ENCODE measurements at regions not wholly inside any gene's neighbourhood (a gene's known extent, or its start where the extent isn't known, plus 50 kb on each side); places are given as distances from the start of the nearest gene placed in this dataset.

DNA sequence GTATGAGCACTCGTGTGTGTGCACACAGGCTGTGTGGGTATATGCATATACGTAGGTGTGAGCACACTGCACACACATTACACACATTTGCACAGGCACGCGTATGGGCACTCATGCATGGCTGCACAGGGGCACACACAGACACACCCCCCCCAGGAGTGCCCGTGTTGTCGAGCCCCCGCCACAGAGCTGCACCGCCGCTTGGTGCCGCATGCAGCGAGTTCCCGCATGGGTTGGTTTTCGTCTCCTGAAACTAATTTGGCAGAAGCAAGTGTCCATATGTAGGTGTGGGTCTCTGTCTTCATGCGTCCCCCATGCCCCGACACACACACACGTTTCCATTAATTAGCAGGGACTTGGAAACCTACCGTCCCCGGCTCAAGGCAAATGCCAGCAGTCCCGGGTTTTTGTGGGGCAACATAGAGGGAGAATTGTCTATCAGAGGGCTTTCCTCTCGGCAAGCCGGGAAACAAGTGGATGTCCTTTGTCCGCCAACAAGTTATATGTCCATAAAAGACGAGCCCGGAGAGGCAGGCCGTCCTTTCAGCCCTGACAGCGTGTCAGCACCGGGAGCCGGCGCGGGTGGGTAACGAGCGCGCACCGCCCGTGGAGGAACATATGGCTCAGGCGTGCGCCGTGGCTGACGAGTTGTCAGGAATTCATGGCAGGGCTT, 1291.7 kb downstream of the BRD1 start:
- FAIRE-seq (no peak), DNase-seq (ENCODE audit: insufficient read length, low spot score) (no peak)
- no peak for TF ChIP-seq PAX5 (IDR thresholded peaks at IDR 0.05; ENCODE audit: insufficient read depth, low read length, severe bottlenecking)

DNA sequence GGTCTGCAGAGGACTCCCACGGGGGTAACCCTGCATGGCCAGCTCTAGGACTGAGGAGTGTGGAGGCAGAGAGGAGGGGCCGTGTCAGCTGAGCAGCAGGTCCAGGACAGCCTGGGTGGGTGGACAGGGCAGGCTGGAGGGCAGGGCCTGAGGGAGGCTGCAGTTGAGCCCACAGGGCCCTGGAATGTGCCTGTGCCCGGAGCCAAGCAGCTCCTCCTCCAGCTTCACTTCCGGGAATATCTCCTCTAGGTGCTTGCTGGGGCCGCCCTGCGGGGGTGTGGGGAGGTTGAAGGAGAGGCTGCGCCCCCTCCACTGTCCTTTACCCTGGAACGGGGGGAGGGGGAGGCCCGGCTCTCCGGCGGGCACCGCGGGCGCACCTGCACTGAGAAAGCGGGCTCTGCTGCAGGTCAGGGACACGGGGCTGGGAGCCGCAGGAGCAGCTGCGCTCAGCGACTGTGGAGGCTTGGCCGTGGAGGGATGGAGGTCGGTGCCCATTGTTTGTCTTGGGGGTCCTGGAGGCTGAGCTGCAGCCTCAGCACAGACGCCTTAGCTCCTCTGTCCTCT, 1293.2 kb downstream of the BRD1 start:
- TF ChIP-seq TAF1 (IDR thresholded peaks at IDR 0.05; ENCODE audit: low read depth, low read length) (no peak), POU2F2 (IDR thresholded peaks at IDR 0.05; ENCODE audit: low read depth, low read length) (no peak), POLR2A (IDR thresholded peaks at IDR 0.05; ENCODE audit: low read depth, low read length) (no peak)
- DNase-seq (ENCODE audit: insufficient read length, low spot score) (no peak), FAIRE-seq (no peak)

DNA sequence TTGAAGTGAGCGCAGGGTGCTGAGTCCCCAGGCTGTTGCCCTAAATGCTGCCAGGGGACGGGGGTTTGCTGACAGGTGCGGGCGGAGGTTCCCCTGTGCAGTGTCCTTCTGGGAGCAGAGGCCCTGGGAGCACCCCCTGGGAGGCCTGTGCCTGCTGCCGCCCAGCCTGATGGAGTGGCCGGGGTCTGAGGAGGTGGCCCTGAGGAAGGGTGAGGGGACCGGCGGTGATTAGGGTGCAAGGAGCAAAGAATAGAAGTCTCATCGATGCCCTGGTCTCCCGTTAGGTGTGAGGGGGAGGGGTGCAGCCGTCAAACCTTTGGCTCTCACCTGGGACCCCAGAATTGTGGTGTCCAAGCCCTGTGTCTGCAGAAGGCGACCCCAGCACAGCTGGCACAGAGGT, 1294.7 kb downstream of the BRD1 start:
- no peak for TF ChIP-seq POLR2A (IDR thresholded peaks at IDR 0.05; ENCODE audit: low read depth, low read length)
- no peak for TF ChIP-seq POLR2AphosphoS5 (IDR thresholded peaks at IDR 0.05; ENCODE audit: low read depth, low read length)
- no peak for TF ChIP-seq PAX5 (IDR thresholded peaks at IDR 0.05; ENCODE audit: insufficient read depth, low read length, severe bottlenecking)
- TF ChIP-seq POU2F2 (IDR thresholded peaks at IDR 0.05; ENCODE audit: low read depth, low read length), result no peak
- no peak for TF ChIP-seq TAF1 (IDR thresholded peaks at IDR 0.05; ENCODE audit: low read depth, low read length)
- TF ChIP-seq SPI1 (IDR thresholded peaks at IDR 0.05; ENCODE audit: low read depth, low read length), result no peak
- no peak for DNase-seq (ENCODE audit: insufficient read length, low spot score)
- no peak for FAIRE-seq

DNA sequence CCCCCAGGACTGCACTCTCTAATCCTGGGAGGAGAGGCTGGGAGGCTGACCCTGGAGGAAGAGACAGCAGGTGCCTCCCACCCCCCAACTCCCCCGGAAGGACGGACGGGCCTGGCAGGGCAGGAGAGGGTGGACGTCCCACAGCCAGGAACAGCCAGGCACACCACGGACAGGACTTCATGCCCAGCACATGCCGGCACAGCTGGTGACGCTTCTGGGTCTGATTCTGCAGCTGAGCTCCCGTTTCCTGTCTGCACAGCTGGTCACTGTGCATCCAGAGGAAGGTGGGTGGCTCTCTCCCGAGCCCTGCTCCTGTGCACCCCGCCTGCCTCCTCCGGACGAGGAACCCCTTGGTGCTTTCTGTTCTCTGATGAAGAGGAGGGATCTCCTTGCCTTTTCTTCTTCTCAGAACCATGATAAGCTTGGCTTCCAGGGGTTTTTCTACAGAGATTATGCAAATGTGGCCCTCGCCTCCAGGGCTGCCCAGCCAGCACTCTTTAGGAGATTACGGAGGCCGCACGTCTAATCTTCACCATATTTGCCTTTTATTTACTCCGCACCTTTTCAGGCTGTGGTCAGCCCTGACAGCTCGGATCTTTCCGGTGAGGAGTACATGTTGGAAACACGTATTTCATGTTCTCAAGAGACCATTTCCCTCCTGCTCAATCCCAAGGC, 1295.8 kb downstream of the BRD1 start:
- TF ChIP-seq SPI1 (IDR thresholded peaks at IDR 0.05; ENCODE audit: low read depth, low read length), result no peak
- TF ChIP-seq POLR2A (IDR thresholded peaks at IDR 0.05; ENCODE audit: low read depth, low read length), result no peak
- no peak for TF ChIP-seq POU2F2 (IDR thresholded peaks at IDR 0.05; ENCODE audit: low read depth, low read length)
- no peak for TF ChIP-seq PAX5 (IDR thresholded peaks at IDR 0.05; ENCODE audit: insufficient read depth, low read length, severe bottlenecking)
- no peak for TF ChIP-seq POLR2AphosphoS5 (IDR thresholded peaks at IDR 0.05; ENCODE audit: low read depth, low read length)
- no peak for TF ChIP-seq TAF1 (IDR thresholded peaks at IDR 0.05; ENCODE audit: low read depth, low read length)
- DNase-seq (ENCODE audit: insufficient read length, low spot score) (no peak), FAIRE-seq (no peak)

DNA sequence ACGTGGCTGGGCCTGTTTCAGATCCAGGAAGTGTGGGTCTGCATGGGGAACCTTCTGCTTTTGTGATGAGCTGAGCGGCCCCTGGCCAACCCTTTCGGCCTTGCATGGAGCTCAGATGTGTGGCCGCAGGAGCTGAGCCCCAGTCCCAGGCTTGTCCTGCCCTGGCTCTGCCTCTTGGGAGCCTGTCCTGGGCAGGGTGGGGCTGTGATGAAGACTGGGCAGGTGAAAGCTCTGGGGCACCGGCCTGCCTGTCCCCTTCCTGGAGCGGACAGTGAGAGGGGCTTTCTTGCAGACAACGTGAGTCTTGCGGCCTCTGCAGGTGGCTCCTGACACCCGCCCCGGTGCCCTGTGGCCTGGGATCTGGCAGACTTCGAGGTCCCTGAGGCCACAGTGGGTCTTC, 1296.6 kb downstream of the BRD1 start:
- DNase-seq (ENCODE audit: insufficient read length, low spot score) (no peak), FAIRE-seq (no peak)
- TF ChIP-seq POLR2AphosphoS5 (IDR thresholded peaks at IDR 0.05; ENCODE audit: low read depth, low read length) (no peak), TAF1 (IDR thresholded peaks at IDR 0.05; ENCODE audit: low read depth, low read length) (no peak), SPI1 (IDR thresholded peaks at IDR 0.05; ENCODE audit: low read depth, low read length) (no peak)

DNA sequence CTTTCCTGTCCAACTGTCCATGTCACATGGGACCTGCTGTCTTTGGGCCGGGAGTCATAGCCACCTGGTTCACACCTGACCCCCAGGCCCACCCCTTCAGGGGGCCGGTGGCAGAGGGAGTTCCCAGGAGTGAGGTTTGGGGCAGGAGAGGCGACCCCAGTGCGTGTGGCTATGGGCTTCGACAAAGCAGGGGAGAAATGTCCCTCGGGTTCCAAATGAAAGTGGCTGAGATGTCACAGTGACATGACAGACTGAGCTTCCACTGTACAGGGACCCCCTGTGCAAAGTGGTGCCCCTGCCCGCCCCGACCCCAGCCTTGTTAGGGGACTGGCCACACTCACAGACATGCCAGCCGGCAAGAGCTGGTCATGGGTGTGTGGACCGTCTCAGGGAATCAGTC, 1297.0 kb downstream of the BRD1 start:
- FAIRE-seq (no peak), DNase-seq (ENCODE audit: insufficient read length, low spot score) (no peak)
- no peak for TF ChIP-seq POU2F2 (IDR thresholded peaks at IDR 0.05; ENCODE audit: low read depth, low read length)

DNA sequence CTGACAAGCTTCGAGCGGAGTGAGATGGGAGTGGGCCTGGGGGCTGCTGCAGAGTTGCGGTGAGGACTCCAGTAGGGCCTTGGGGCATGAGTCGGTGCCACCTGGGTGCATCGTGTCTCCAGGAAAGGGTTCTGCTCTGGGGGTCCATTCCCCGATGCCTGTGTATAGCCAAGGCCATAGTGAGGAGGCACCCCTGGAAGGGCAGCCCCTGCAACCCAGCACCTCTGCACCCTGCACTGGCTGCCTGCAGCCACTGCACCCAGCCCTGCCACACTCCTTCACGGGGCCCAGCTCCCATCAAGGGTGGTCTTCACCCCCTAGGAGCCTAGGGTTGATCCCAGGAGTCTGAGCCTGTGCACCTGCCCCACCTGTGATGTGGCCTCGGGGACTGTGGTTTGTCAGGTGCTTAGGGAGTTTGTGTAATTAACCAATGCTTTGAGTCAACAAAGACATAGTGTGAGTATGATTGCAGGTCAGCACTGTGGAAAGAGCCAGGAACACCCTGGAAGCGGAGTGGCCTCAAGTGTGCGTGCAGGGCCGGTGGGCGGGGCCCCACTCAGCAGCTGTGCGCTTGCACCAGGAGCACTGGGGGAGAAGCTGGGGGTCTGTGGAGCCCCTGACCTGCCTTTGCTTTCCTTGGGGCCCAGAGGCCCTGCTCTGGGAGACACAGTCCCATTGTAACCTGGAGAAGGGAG, 1299.3 kb downstream of the BRD1 start:
- FAIRE-seq, result no peak
- DNase-seq (ENCODE audit: insufficient read length, low spot score), result no peak
- TF ChIP-seq SPI1 (IDR thresholded peaks at IDR 0.05; ENCODE audit: low read depth, low read length) (no peak), POLR2A (IDR thresholded peaks at IDR 0.05; ENCODE audit: low read depth, low read length) (no peak), PAX5 (IDR thresholded peaks at IDR 0.05; ENCODE audit: insufficient read depth, low read length, severe bottlenecking) (no peak), POU2F2 (IDR thresholded peaks at IDR 0.05; ENCODE audit: low read depth, low read length) (no peak), TAF1 (IDR thresholded peaks at IDR 0.05; ENCODE audit: low read depth, low read length) (no peak), POLR2AphosphoS5 (IDR thresholded peaks at IDR 0.05; ENCODE audit: low read depth, low read length) (no peak)

DNA sequence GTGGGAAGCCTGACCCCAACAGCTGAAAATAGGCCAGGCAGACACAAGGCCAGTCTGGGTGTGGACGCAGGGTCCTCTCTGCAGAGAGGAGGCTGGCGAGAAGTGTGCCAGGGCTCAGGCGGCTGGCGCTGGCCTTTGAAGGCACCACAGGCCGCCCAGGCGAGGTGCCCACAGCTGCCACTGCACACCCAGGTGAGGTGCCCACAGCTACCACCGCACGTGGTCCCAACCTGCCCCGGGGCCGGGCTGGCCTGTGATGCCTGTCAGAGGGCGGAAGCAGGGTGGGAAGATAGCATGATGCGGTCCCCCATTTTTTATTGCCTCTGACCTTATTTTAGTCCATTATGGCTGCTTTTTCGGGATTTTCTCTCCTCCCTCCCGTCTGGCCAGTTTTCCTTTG, 1303.9 kb downstream of the BRD1 start:
- no peak for TF ChIP-seq POLR2AphosphoS5 (IDR thresholded peaks at IDR 0.05; ENCODE audit: low read depth, low read length)
- no peak for TF ChIP-seq SPI1 (IDR thresholded peaks at IDR 0.05; ENCODE audit: low read depth, low read length)
- TF ChIP-seq PAX5 (IDR thresholded peaks at IDR 0.05; ENCODE audit: insufficient read depth, low read length, severe bottlenecking), result no peak
- TF ChIP-seq POLR2A (IDR thresholded peaks at IDR 0.05; ENCODE audit: low read depth, low read length), result no peak
- no peak for TF ChIP-seq TAF1 (IDR thresholded peaks at IDR 0.05; ENCODE audit: low read depth, low read length)
- no peak for TF ChIP-seq POU2F2 (IDR thresholded peaks at IDR 0.05; ENCODE audit: low read depth, low read length)
- DNase-seq (ENCODE audit: insufficient read length, low spot score) (no peak), FAIRE-seq (no peak)

DNA sequence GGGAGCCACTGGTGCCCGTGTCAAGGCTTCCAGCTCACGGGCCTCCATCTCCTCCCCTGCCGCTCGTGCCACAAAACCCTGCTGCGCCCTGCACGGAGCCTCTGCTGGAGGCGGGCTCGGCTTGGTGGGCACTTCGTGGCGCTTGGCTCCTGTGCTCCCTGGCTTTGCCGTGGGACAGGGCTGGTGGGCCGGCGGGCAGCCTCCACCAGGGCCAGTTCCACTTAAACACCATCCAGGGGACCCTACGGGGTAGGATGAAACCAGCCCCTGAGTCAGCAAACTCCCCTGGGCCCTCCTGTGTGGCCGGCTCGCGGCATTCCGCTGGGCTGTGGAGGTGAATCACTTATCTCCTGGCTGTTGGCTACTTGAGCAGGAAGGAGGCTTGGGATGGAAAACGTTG, 1304.6 kb downstream of the BRD1 start:
- no peak for DNase-seq (ENCODE audit: insufficient read length, low spot score)
- no peak for FAIRE-seq
- TF ChIP-seq PAX5 (IDR thresholded peaks at IDR 0.05; ENCODE audit: insufficient read depth, low read length, severe bottlenecking) (no peak), POU2F2 (IDR thresholded peaks at IDR 0.05; ENCODE audit: low read depth, low read length) (no peak), SPI1 (IDR thresholded peaks at IDR 0.05; ENCODE audit: low read depth, low read length) (no peak), POLR2A (IDR thresholded peaks at IDR 0.05; ENCODE audit: low read depth, low read length) (no peak), POLR2AphosphoS5 (IDR thresholded peaks at IDR 0.05; ENCODE audit: low read depth, low read length) (no peak), TAF1 (IDR thresholded peaks at IDR 0.05; ENCODE audit: low read depth, low read length) (no peak)

DNA sequence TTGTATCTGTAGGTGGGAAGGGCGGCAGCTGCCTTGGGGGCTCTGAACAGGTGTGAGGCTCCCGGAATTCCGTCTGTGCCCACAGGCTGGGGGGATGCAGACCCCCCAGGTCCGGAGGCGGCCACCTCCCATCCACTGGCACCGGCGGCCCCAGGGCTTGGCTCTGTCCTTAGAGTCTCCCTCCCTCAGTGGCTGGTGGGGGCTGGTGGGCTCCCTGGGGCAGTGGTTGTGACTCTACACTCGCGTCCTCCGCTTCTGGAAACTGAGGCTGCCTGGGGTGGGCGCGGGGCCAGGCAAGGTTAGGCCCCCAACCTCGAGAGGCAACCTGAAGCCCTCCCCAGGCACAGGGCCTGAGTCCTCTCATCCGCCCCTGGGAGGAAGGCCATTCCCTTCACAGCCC, 1305.4 kb downstream of the BRD1 start:
- no peak for DNase-seq (ENCODE audit: insufficient read length, low spot score)
- no peak for FAIRE-seq
- TF ChIP-seq POLR2AphosphoS5 (IDR thresholded peaks at IDR 0.05; ENCODE audit: low read depth, low read length) (no peak), POU2F2 (IDR thresholded peaks at IDR 0.05; ENCODE audit: low read depth, low read length) (no peak), PAX5 (IDR thresholded peaks at IDR 0.05; ENCODE audit: insufficient read depth, low read length, severe bottlenecking) (no peak), POLR2A (IDR thresholded peaks at IDR 0.05; ENCODE audit: low read depth, low read length) (no peak), SPI1 (IDR thresholded peaks at IDR 0.05; ENCODE audit: low read depth, low read length) (no peak), TAF1 (IDR thresholded peaks at IDR 0.05; ENCODE audit: low read depth, low read length) (no peak)

All from GM12891 (cell line).